NCI-H2227 treated with DMSO at 0.1 percent for 48 hours (cell line): ENCODE measurements at regions not wholly inside any gene's neighbourhood (a gene's known extent, or its start where the extent isn't known, plus 50 kb on each side); places are given as distances from the start of the nearest gene placed in this dataset.

ENCODE experiments used
- DNase-seq: peaks from one replicate; lab custom pipeline; 2025; lab: John Stamatoyannopoulos, UW

DNA sequence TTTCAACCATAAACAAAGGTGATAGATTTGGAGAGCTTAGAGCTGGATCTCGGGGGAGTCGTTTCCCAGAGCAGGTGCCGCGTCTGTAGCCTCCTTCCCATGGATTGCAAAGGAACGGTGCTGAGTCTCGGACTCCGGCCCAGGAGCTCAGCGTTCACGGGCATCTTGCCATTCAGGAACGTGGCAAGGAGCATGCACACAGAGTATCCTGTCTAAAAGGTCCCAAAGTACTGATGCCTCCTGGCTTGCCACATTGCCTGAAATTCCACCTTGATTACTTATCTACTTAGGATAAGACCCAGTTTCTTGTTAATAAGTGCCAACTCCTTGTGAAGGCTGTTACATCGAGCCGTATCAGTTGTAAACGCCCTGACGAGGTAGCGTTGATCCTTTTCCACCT, 197.8 kb upstream of the MYT1L start:
- no peak for DNase-seq

DNA sequence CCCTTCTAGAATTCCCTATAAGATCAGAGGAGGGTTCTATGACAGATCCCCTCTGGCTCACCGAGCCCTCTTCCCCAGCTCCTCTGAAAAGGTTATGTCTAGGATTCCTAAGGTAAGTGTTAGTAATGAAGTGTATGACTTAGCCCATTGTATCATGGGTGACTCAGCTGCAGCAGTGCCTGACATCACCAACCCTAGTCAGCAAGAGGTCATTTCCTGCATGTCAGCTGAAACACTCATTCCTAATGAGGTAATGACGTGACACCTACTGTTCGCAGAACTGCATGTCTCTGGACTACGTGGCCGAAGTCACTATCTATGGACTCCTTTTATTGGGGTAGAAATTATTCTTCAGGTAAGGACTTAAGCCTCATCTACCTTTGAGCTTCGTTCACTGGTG, 196.1 kb upstream of the MYT1L start:
- no peak for DNase-seq

DNA sequence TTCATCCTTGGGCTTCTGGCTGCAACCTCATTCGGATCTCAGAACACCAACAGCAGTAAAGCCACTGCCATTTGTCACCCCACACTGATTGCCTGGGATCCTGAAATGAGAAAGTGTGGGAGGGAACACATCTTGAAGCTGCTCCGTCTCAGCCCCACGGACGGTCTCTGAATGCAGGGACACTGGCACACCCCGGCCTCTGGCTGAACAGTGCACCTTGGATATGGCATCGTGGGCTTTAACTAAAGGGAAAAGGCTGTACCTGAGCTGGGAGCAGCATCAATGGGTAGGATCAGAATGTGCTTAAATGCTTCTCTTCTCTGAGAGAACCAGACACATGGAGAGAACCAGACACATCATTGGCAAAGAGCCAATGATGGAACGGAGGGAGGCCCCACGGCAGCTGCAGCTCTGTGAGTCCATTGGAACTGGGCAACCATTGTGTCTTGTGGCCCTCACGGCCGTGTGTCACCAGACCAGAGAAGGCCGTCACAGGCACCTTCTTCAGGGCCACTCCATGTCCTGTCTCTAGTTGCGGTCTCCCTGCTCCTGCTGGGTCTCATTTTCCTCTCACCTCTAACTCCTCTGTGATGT, 193.4 kb upstream of the MYT1L start:
- no peak for DNase-seq

DNA sequence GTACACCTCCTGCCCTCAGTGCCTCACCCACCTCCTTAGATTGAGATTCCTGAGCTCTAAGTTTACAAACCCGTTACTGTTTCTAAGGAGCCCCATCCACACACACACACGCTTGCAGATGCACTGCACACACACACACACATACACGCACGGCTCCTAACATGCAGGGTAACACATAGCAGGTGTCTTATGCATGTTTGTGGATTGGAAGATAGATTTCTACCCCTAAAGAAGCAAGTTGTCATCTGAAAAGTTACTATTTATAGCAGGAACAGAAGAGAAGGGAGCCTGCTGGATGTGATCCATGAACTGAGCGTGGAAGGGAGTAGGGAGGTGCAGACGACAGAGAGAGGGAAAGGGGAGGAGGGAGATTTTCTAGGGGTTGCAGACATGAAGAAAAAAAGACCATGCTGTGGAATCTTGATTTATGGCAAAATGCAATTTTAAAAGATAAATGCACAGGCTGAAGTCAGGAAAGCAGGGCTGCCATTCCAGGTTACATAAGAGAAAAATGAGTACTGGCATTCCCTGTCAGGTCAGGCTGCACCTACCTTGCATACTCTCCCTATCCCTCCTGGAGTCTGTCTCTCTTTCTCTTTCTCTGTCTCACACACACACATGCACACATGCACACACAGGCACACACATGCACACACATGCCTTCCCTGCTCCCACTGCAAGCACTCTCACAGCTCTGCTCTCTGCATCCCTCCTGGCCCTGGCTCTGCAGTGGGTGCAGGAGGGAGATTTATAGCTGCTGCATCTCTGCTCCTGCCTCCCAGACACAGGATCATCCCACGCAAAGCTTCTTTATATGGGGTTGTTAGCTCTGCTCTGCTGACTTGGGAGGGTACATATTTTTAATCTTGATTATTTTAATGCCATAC, 192.6 kb upstream of the MYT1L start:
- no peak for DNase-seq

DNA sequence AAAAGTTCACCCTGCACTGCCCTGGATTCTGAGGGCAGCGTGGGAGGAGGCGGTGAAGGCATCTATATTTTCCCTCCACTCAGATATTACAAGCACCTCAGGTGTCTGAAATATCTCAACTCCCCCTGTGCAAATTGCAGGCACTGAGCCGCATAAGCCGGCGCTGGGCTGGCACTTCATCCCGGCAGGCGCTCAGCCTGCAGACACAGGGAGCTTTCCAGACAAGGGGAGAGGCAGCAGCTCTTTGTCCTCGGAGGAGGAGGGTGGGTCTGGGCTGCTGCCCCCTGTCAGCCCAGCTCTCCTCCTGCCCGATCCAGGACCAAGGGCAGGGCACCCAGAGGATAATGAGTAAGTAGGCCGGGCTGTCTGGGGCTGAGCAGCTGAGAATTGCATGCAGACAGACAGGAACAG, 189.3 kb upstream of the MYT1L start:
- DNase-seq = peak; percentile 64

DNA sequence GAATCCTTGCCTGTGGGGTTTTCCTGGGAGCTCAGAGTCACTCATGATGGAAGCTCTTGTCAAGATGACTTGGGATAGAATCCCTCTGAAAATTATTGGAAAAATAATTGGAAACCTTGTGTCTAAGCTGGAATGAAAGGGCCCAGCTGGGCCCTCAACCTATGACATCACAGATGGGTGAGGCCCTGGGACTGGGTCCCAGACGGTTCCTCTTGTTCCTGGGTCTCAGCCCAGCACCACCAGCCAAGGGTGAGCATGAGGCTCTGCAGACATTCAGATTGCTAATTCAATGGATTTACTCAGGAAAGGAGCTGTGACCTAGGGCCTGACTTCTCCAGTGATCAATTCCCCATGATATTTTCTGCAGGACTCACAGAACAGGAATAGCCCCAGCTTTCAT, 188.3 kb upstream of the MYT1L start:
- DNase-seq = no peak

DNA sequence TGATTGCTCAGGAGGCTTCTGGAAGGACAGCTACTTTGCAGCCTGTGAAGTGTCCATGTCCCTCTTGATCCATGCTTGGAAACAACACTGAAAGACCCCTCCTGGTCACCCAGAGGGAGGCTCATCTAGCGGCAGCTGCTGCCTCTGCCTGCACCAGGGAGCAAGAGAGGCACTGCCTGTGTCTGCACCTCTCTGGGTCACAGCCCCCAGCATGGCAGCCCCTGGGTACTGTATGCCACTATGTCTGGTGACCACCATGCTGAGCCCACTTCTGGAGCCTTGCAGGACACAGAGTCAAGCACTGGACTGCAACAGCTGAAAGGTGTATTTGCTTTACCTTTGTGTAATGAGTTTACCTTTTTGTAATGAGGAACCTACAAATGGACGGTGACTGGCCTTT, 186.3 kb upstream of the MYT1L start:
- DNase-seq = no peak

DNA sequence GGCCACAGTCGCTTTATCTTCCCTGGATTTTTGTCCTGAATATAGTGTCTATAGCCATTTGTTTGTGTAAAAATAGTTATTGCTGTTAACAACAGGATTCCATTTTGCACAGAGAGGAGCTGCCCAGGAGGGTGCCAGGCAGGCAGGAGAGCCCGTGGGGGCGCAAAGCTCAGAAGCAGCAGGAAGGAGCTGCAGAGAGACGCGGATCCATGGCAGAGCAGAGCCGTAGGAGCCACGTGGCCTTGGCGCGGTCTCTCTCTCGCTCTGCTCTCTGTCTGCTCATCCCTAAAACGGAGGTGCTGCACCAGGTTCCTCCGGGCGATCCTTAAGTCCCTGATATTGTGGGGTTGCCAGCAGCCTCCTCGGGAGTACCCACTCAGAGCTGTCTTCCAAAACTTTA, 185.3 kb upstream of the MYT1L start:
- no peak for DNase-seq

DNA sequence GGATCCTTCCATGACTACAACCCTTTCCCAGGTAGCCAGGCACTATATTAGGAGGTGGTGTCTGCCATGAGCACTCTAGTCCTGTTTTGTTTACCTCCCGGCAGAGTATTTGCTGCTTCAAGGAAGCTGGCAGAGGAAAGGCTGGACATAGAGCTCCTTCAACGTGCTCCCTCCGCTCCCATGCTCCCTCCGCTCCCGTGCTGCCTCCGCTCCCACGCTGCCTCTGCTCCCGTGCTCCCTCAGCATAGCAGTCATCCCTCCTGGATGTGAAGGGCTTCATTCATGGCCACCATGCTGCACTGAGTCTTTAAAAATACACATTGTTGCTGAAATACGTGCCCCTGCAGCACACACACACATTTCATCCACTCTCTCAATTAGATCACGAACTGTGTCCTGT, 181.9 kb upstream of the MYT1L start:
- no peak for DNase-seq

DNA sequence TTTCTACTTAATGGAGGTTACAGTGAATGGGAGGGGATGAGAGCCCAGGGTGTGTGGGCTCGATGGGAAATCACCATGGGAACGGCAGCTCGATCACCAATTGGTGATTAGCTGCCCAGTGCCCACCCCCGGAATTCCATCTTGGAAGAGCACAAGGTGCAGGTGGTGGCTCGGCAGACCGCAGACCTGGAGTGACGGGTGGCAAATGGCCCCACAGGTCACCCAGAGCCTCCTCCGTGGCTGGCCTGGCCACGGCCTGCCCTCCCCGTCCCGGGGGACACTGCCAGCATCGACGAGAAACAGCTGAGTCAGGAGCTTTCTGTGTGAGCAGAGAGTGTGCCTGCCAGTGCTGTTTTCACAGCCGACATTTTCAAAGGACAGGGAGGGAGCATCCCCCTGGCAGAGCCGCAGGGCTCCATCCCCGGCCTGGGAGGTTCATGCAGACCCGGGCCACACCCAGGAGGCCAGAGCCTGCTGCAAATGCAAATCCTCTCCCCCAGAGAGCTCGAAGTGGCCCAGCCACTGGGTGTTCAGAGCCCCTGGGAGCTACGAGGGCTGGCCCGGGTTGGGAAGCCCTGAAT, 176.4 kb upstream of the MYT1L start:
- peak; percentile 63 for DNase-seq

DNA sequence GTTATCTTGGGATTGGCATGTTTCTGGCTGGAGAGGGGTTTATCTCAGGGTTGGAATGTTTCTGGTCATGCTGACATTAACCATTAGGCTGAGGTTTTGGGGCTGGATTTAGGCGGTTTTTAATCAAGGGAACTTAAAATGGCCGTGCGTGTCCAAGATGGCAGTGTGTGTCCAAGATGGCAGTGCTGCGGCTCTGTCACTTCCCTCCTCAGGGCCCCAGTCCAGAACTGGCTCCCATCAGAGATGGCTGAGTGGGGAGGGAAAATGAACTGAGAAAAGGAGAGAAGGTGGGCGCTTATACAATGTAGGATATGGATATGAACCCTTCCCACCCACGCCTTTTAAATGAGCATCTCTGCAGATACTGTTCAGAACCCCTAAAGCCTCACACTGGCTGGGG, 175.5 kb upstream of the MYT1L start:
- DNase-seq = no peak

DNA sequence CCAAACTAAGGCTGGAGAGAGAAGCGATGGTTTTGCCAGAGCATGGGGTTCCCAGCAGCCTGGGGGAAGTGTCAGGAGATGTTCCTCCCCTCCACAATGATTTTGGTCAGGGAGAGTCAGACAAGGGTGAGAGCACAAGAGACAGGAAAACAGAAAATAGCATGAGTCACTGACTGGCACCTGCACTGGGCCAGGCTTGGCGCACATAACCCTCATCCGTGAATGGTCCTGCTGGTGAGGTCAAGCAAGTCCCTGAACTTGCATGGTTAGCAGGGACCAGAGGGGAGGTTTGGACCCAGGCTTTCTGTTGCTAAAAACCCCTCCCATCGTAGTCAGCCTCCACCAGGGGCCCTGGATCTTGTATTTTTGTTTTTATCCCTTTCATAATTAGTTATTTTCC, 174.5 kb upstream of the MYT1L start:
- DNase-seq = no peak

DNA sequence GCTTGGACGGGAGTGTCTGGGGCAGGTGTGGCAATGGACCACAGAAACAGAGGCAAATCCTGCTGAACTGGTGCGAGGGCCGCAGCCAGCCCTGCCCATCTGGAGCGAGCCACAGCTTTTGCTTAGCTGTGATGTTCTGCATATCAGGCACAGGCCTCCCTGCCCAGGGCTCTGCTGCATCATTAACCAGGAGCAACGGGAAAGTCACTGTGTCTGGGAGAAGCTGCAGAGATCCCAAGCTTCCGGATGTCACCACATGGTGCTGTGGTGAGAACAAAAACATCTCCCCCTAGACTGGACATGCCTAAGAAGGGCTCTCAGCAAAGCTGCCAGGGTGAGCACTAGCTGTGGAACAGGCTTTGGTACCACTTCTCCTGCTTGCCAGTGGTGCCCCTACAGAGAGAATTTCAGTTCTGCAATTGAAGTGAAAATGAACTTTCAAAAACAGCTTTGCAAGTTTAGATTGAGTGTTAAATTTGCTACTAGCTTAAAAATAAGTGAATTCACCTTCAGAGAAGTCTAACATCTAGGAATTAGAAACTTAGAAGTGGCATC, 172.9 kb upstream of the MYT1L start:
- DNase-seq = no peak

DNA sequence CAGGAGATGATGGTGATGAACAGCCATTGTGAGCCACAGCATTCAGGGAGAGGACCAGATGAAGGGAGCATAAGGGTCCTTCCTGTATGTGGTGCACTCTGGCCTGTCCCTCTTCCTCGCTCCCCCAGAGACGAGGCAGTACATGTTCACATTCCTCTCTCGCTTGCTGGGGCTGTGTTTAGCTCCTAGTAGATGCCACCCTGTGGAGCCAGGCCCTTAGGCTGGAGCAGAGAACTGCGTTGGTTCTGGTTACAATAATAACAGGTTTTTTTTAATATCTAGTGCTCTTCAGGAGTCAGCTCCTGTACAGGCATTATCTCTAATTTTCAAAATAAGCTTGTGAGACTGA, 171.1 kb upstream of the MYT1L start:
- DNase-seq = peak; percentile 60

DNA sequence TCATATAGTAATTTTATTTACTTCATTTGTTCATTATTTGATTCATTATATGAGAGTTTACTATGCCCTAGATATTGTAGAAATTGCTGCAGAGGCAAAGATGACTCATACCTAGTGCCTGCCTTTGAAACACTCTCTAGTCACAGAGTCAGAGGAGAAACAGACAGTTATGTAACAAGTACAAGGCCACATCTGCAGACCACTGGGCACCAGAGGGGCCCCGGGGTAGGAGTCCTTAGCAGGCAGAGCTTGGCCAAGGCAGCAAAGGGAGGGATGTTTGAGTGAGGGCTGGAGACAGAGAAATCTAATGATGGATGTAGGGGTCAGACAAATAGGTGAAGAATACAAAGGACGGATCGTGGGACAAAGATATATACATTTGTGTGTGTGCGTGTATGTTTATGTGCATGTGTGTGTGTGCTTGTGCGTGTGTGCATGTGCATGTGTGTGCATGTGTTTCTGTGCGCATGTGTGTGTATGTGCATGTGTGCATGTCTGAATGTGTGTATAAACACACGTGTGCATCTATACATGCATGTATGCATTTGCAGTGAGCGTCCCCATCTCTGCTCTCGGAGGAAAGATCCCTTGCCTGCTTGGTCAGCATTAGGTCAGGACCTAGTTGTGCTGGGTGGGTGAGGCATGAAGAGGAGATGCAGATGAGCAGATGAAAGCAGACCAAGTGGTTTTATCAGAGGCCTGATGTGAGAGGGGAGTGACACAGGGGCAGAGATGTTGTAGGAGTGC, 170.6 kb upstream of the MYT1L start:
- DNase-seq = no peak

DNA sequence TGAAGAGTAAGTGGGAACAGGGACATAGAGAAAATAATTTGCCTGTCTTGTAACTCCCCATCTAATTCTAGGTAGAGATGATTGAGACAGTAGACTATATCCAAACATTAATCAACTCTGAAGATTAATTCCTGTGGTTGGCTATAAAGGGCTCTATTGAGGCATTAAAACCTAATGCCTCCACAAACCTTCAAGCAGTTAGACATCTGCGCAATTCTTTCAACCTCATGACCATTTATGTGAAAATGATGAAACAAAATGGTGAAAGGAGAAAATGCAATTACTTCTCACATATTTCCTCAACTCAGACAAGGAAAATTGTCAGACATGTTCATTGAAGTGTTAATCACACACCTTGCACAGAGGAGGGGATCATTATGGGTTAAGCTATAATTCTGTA, 164.5 kb upstream of the MYT1L start:
- DNase-seq = no peak

DNA sequence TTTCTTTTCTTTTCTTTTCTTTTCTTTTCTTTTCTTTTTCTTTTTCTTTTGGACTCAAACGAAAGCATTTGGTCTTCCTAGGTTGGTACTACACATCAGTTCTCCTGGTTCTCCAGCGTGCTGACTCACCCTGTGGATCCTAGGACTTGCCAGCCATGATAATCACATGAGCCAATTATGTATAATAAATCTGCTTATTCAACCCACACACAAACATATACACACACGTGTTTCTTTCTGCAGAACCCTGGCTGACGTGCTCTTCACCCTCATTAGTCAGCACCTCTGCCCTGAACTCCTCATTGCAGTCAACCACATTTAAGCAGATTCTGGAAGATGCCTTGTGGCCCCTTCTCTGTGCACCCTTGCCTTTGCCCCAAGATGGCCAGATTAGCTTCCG, 162.4 kb upstream of the MYT1L start:
- DNase-seq = no peak

DNA sequence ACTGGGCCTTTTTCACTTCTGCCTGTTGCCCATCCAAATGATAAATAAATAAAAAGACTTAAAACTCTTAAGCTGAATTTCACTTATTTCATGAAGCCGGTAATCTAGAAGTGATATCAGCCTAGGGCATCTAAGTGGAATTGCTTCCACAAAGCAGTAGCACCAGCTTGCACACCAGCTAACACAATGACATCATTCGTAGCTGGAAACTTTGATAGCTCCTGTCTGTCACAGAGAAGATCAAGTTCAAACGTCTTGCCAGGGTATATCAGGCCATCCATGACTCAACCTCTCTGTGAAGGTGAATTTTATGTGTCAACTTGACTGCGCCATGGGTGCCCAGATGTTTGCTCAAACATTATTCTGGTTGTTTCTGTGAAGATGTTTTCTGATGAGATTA, 161.7 kb upstream of the MYT1L start:
- DNase-seq = no peak

DNA sequence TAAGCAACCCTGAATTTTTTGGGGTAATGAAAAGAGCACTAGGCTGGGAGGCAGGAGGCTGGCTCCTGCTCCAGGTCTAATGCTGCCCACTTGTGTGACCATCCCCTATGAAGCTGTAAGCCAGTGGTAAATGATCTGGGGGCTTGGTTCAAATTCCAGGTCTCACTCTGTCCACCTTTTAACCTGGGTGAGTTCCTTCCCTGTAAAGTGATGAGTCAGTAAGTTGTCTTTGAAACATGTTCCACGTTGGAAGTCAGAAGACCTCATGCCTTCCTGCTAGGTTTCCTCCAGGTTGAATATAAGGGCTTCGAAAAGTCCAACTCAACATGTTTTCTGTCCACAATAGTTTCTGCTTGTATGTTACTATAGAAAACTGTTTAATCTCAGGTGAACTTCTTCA, 160.9 kb upstream of the MYT1L start:
- DNase-seq = no peak

DNA sequence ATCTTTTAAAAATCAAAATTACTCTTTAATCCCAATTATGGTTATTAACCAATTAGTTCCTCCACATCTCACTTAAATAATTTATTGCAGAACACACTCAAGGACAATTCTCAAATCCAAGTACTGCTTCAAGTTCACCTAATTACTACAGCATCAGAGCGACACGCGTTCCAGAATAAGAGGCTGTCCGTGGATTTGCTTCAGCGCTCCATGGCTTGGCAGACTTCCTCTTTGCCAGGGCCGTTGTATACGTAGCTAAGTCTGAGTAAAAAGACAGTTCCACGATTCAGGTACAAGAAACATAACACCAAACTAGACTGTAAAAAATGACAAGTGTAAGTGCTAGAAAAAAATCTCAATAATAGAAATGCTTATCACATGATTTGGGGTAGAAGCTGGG, 153.2 kb upstream of the MYT1L start:
- DNase-seq = peak; percentile 40

DNA sequence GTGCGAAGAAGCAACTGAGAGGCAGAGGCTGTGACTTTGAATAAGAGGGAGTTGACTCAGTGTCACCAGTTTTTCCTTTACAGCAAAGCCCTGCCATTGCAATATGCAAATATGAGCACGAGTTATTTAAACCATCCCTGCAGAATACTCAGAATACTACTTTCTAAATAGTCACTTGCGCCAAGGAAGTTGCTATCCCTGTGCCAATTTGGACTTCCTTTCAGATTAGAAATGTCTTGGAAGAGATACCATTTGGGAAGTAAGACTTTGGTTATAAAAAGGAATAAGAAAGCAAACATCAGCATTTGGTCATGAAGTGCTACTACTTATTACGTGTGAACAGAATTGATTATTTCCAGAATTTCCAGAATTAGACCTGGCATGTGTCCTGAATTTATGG, 151.8 kb upstream of the MYT1L start:
- DNase-seq = no peak

DNA sequence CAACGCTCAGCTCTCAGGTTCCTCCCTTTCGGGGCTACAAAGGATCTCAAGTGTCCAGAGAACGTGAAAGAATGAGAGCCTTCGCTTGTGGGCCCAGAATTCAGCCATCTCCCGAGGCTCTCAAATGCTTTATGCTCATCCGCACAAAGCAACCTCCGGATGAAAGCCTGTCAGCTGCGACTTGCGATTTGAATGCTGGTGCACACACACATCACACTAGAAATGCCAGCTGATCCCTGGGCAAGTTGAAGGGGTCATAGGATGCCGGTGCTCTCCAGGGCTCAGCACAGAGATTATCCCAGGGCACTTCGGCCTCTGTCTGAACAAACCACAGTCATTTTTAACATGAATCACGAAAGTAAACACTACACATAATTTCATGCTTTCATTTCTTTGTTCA, 141.8 kb upstream of the MYT1L start:
- peak; percentile 40 for DNase-seq

DNA sequence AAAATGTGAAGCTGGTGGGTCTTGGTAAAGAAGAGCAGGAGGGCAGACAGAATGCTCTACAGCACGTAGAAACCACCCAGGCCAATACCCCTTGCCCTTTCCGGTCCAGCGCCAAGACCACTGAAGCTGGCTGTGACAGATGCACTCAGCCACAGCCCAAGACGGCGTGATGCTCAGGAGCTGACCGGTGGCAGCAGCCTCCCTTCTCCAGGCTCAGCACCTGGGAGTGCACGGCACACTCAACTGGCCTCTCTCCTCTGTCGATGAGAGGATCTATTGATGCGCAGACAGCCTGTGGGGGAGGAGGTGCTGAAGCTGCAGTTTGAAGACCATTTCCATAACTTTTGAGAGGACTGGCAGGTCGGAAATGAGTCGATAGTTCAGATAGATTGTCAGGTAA, 141.0 kb upstream of the MYT1L start:
- DNase-seq = no peak
